HG03045 (cell line): ENCODE measurements at regions not wholly inside any gene's neighbourhood (a gene's known extent, or its start where the extent isn't known, plus 50 kb on each side); places are given as distances from the start of the nearest gene placed in this dataset.
A peak's percentile ranks its signal among the peaks of the same experiment; 100 is the strongest.
"Not testable (repeated sequence)": the region's sequence is repeated elsewhere in the genome, so short reads cannot be mapped to it uniquely, and the experiment has no call there.

Experiments used
- ATAC-seq: cut with Tn5 transposase; IDR thresholded peaks from one replicate; pipeline ENCODE4 v1.9.1; 2021; ENCODE audit warnings: mild to moderate bottlenecking, moderate library complexity; ENCODE audit not compliant: unreplicated experiment

- no peak for ATAC-seq
Observed at GRCh38 chr2:75925331-75926024, 214.8 kb upstream of the GCFC2 start.

DNA sequence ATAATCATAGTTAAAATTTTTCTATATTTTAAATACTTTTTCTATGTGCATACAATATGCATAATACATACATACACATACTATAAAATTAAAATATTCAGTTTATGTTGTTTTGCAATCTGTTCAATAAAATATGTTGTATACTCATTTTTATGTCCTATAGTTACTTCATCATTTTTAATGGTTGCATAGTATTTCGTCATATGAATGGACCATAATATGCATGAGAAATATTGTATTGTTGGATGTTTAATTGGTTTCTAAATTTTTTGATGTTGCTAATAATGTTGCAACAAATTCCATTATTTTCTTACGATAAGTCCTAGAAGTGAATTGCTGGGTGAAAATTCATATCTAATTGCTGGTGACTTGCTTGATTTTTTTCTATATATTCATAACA, 211.5 kb upstream of the GCFC2 start:
- no peak for ATAC-seq

DNA sequence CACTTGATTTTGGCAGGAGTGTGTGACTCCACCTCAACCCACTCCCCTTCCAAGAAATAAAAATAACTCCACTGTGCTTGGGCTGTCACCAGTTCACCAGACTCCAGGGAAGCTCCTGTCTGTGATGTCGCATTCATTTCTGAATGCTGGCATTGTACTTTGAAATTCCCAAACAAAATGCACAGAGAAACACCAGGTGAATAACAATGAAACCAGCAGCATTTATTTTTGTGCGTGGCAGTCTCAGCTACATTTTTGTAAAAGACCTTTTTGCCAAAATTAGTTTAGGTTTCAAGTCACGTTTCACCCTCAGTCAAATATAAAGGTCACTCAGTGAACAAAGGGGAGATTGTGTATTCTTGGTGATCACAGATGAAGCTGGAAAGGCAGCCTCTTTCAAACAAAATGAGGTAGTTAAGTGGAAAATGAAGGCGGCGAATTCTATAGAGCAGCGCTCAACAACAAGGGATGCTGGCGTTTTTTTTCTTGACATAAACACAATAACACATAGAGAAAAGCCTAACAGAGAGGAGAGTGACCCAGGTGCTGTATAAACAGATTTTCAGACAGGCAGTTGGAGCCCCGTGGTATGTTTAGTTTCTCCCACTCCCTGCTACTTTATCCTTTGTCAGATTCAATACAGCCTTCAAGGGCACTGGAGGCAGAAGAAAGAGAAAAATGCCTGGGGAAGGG, 210.3 kb upstream of the GCFC2 start:
- ATAC-seq = no peak

DNA sequence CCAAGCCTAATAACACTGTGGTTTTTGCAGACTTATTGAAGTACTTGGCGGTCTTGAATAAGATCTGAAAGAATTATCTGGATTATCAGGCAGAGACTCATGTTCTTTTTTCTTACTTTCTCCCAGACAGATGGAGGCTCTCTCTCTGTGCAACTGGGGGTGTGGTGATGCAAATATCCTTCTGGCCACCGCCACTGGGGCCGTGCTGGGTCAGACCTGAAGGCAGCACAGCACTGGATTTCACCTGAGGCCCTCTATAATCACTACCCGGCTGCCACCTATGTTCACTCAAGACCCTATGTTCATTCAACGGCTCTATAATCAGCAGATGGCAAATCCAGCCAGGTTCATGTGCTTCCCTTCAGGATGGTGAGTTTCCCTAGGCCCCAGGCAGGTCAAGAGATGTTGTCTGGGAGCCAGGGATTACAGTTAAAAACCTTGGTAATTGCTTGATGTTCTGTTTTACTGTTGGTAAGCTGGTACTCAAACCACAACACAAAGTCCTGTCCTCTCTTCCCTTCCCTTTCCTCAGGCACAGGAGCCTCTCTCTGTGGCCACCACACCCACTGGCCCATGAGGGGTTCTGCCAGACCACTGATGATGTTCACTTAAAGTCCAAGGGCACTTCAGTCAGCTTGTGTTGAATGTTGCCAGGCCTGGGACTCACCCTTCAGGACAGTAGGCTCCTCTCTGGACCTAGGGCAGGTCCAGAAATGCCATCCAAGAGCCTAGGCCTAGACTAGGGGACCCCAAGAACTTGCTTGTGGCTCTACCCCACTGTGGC, 205.3 kb upstream of the GCFC2 start:
- ATAC-seq = no peak

DNA sequence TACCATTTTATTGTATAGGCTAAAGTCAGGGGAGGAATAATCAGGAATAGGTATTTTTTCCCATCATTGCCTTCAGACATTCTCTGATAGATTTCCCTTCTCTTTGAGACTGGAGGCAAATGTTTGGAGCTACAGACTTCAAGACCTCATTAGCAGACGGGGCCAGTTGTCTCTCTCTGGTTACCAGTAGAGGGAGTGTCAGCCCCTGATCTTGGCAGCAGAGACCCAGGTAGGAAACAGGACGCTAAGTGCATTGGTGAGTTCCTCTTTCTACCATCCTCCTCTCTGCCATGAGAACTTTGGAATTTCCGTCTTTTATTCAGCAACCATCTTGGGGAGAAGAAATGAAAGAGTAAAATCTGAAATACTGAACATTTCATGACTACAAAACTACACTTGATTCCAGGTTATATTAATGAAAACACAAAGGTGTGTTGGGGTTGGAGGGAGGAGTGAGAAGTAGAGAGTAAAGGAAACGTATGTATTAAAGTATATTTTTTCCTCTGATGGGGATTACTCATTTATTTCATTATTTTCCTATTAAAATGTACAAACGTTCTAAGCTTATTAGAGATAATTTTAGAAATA, 186.2 kb upstream of the GCFC2 start:
- ATAC-seq = peak; percentile 76

DNA sequence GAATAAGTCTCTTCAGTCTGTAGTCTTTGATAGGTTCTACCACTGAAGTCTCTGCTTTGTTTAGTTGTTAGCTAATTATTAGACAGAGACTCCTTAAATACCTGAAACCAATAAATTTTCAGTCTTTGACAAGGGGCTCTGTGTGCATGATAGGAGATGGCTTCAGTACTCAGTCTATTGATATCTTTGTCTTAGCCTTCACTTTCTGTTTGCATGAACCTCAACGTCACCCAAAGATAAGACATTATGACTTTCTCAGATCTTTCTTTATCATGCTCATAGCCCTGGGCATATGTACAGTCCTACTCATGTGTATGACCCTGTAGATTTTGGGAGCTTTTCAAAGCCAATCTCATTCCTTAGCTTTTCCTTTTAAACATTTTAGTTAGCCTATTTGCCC, 183.5 kb upstream of the GCFC2 start:
- peak; percentile 57 for ATAC-seq

GRCh38 chr2:75892490-75892889, 181.8 kb upstream of the GCFC2 start:
- no peak for ATAC-seq

DNA sequence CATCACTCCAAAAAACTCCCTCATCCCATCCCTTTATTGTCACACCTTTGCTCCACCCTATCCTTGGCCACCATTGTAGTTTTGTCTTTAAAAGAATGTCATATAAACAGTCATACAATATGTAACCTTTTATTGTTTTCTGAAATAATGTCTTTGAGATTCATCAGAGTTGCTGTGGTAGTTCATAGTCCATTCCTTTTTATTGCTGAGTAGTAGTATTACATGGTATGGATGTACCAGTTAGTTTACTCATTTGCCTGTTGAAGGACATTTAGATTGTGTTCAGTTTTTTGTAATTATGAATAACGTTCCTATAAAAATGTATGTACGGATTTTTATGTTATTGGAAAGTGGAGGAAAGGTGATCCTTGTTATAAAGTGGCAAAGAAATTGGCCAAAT, 171.8 kb upstream of the GCFC2 start:
- ATAC-seq = no peak

DNA sequence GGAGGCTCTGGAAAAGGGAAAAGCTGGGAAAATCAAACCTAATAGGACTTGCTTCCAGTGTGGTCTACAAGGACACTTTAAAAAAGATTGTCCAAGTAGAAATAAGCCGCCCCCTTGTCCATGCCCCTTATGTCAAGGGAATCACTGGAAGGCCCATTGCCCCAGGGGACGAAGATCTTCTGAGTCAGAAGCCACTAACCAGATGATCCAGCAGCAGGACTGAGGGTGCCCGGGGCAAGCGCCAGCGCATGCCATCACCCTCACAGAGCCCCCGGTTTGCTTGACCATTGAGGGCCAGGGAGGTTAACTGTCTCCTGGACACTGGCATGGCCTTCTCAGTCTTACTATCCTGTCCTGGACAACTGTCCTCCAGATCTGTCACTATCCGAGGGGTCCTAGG, 164.9 kb upstream of the GCFC2 start:
- ATAC-seq = not testable (repeated sequence)

DNA sequence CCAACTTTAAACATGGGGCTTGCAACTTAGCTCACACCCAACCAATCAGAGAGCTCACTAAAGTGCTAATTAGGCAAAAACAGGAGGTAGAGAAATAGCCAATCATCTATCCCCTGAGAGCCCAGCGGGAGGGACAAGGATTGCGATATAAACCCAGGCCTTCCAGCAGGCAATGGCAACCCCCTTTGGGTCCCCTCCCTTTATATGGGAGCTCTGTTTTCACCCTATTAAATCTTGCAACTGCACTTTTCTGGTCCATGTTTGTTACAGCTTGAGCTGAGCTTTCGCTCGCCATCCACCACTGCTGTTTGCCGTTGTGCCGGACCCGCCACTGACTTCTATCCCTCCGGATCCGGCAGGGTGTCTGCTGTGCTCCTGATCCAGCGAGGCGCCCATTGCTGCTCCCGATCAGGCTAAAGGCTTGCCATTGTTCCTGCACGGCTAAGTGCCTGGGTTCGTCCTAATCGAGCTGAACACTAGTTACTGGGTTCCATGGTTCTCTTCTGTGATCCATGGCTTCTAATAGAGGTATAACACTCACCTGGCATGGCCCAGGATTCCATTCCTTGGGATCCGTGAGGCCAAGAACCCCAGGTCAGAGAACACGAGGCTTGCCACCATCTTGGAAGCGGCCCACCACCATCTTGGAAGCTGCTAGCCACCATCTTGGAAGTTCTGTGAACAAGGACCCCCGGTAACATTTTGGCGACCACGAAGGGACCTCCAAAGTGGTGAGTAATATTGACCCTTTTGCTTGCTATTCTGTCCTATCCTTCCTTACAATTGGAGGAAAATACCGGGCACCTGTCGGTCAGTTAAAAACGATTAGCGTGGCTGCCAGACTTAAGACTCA, 161.3 kb upstream of the GCFC2 start:
- not testable (repeated sequence) for ATAC-seq

- no peak for ATAC-seq
Observed at GRCh38 chr2:75870651-75871137, 160.0 kb upstream of the GCFC2 start.

- no peak for ATAC-seq
Observed at GRCh38 chr2:75870133-75870532, 159.4 kb upstream of the GCFC2 start.

DNA sequence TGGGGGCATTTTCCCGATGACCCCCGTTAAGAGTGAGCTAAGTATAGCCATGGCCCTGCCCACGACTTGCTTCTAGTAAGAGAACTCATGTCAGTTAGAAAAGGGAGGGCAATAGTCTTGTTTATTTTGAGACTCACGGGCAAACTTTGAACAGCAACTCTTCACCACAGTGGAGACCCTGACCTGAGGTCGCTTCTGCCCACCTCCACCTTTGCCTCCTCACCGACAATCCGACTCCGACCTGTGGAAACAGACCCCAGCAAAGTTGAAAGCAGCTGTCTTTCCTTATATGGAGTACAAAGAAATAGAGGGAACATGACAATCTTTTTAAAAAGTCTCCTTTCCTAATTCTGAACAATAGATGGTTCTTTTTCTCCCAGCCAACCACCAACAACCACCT, 155.0 kb upstream of the GCFC2 start:
- no peak for ATAC-seq

- no peak for ATAC-seq
Observed at GRCh38 chr2:75865083-75865482, 154.4 kb upstream of the GCFC2 start.

DNA sequence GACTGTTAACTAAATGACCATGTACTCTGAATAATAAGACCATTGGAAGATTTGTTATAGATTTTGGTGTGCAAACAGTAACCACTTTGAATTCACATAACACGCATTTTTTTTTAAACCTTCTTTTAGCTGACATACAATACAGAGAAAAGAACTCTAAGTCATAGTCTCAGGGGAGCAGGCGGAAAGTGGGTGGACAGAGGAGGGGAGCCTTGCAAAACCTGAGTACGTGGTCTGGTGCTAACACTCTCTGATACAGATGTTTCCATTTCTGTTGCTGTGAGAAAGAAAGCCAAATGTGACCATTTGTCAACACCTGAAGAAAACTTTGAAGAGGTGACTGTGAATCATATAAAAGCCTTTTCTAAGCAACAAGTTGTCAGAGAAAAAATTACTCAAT, 151.8 kb upstream of the GCFC2 start:
- ATAC-seq = no peak

GRCh38 chr2:75853436-75853835, 142.7 kb upstream of the GCFC2 start:
- ATAC-seq = no peak

- ATAC-seq = no peak
Observed at GRCh38 chr2:75852639-75853038, 141.9 kb upstream of the GCFC2 start.

GRCh38 chr2:75846683-75847190, 136.0 kb upstream of the GCFC2 start:
- no peak for ATAC-seq

DNA sequence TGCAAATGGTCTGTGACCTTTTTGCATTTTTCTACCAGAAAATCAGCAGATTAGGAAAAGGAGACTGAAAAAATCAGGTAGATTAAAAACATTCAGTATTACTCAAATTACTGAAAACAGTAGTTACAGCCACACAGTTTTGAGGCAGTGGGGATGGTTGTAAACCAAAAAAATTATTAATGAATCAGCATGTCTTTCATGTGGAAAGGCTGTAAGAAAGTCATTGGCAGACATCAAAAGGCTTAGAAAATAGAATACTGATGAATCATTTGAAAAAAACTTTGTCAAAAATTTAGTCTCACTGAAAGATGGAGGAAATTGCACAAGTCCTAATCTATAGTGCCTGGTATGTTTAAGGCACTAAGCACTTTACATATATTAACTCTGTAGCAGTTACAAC, 133.9 kb upstream of the GCFC2 start:
- no peak for ATAC-seq

DNA sequence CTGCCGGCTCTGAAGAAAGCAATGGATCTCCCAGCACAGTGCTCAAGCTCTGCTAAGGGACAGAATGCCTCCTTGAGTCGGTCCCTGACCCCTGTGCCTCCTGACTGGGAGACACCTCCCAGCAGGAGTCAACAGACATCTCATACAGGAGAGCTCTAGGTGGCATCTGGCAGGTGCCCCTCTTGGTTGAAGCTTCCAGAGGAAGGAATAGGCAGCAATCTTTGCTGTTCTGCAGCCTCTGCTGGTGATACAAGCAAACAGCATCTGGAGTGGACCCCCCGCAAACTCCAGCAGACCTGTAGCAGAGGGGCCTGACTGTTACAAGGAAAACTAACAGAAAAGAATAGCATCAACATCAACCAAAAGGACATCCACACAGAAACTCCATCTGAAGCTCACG, 123.9 kb upstream of the GCFC2 start:
- not testable (repeated sequence) for ATAC-seq
